SK-N-SH treated with all-trans-retinoic acid at 6 μM for 48 hours (cell line): ENCODE measurements at regions not wholly inside any gene's neighbourhood (a gene's known extent, or its start where the extent isn't known, plus 50 kb on each side); places are given as distances from the start of the nearest gene placed in this dataset.

Experiments
- ATAC-seq: fragments of 200-7000 bp; cut with Tn5 transposase; 3 replicates; pipeline ENCODE4 v1.9.1; 2020; ENCODE audit warnings: mild to moderate bottlenecking, moderate library complexity
- ARNTL ChIP-seq: fragments of 450-650 bp; formaldehyde crosslinking; IDR thresholded peaks from 2 replicates; pipeline ENCODE4 v1.5.0; 2020; ENCODE audit warnings: low read depth, mild to moderate bottlenecking, moderate library complexity, borderline replicate concordance
- BACH2 ChIP-seq: fragments of 250-450 bp; sonication (Bioruptor Pico); IDR thresholded peaks from 2 replicates; pipeline ENCODE4 v1.9.0; 2021; ENCODE audit warnings: mild to moderate bottlenecking, borderline replicate concordance
- CREB5 ChIP-seq: fragments of 250-450 bp; sonication (Bioruptor Pico); IDR thresholded peaks from 2 replicates; pipeline ENCODE4 v1.5.1; 2020; ENCODE audit warnings: low read depth, mild to moderate bottlenecking, moderate library complexity
- CSDC2 ChIP-seq: fragments of 250-450 bp; sonication (Bioruptor Pico); IDR thresholded peaks from 2 replicates; pipeline ENCODE4 v1.5.0; 2020; ENCODE audit warnings: mild to moderate bottlenecking, moderate library complexity
- CSRNP3 ChIP-seq: fragments of 250-450 bp; sonication (Bioruptor Pico); IDR thresholded peaks from 2 replicates; pipeline ENCODE4 v1.5.1; 2021; ENCODE audit warnings: mild to moderate bottlenecking, moderate library complexity
- ESRRG ChIP-seq: fragments of 250-450 bp; sonication (Bioruptor Pico); IDR thresholded peaks from 2 replicates; pipeline ENCODE4 v1.6.1; 2021; ENCODE audit warnings: mild to moderate bottlenecking
- GLIS3 ChIP-seq: fragments of 250-450 bp; sonication (Bioruptor Pico); IDR thresholded peaks from 2 replicates; pipeline ENCODE4 v1.5.0; 2020; ENCODE audit warnings: mild to moderate bottlenecking, moderate library complexity
- ISL1 ChIP-seq: fragments of 250-450 bp; sonication (Bioruptor Pico); IDR thresholded peaks from 2 replicates; pipeline ENCODE4 v2.1.2; 2022; ENCODE audit warnings: mild to moderate bottlenecking, moderate library complexity
- OSR1 ChIP-seq: fragments of 250-450 bp; sonication (Bioruptor Pico); IDR thresholded peaks from 2 replicates; pipeline ENCODE4 v1.8.0; 2022; ENCODE audit warnings: moderate library complexity, mild to moderate bottlenecking, inconsistent platforms
- PATZ1 ChIP-seq: fragments of 250-450 bp; sonication (Bioruptor Pico); IDR thresholded peaks from 2 replicates; pipeline ENCODE4 v1.8.0; 2020; ENCODE audit warnings: mild to moderate bottlenecking, moderate library complexity, borderline replicate concordance
- POU6F1 ChIP-seq: fragments of 250-450 bp; sonication (Bioruptor Pico); IDR thresholded peaks from 2 replicates; pipeline ENCODE4 v1.8.0; 2021; ENCODE audit warnings: low read depth, mild to moderate bottlenecking, moderate library complexity, borderline replicate concordance
- PPARA ChIP-seq: fragments of 250-450 bp; sonication (Bioruptor Pico); IDR thresholded peaks from 2 replicates; pipeline ENCODE4 v1.5.0; 2020; ENCODE audit warnings: mild to moderate bottlenecking, borderline replicate concordance
- RARB ChIP-seq: fragments of 250-450 bp; sonication (Bioruptor Pico); IDR thresholded peaks from 2 replicates; pipeline ENCODE4 v1.8.0; 2021; ENCODE audit warnings: mild to moderate bottlenecking, moderate library complexity
- SNAI2 ChIP-seq: fragments of 250-450 bp; sonication (Bioruptor Pico); IDR thresholded peaks from 2 replicates; pipeline ENCODE4 v1.5.0; 2020; ENCODE audit warnings: mild to moderate bottlenecking, moderate library complexity
- TCF4 ChIP-seq: fragments of 250-450 bp; sonication (Bioruptor Pico); IDR thresholded peaks from 2 replicates; pipeline ENCODE4 v1.8.0; 2021; ENCODE audit warnings: mild to moderate bottlenecking, moderate library complexity, borderline replicate concordance
- TOX ChIP-seq: fragments of 250-450 bp; sonication (Bioruptor Pico); IDR thresholded peaks from 2 replicates; pipeline ENCODE4 v1.8.0; 2021; ENCODE audit warnings: mild to moderate bottlenecking, moderate library complexity, borderline replicate concordance
- TSHZ2 ChIP-seq: fragments of 250-450 bp; sonication (Bioruptor Pico); IDR thresholded peaks from 2 replicates; pipeline ENCODE4 v1.5.0; 2020; ENCODE audit warnings: mild to moderate bottlenecking, moderate library complexity
- ZC3H10 ChIP-seq: fragments of 250-450 bp; sonication (Bioruptor Pico); IDR thresholded peaks from 2 replicates; pipeline ENCODE4 v1.5.1; 2021; ENCODE audit warnings: mild to moderate bottlenecking, moderate library complexity
- ZFP3 ChIP-seq: fragments of 250-450 bp; sonication (Bioruptor Pico); IDR thresholded peaks from 2 replicates; pipeline ENCODE4 v1.5.0; 2020; ENCODE audit warnings: mild to moderate bottlenecking, moderate library complexity
- ZFP30 ChIP-seq: fragments of 450-650 bp; formaldehyde crosslinking; IDR thresholded peaks from 2 replicates; pipeline ENCODE4 v1.5.0; 2022; ENCODE audit warnings: mild to moderate bottlenecking, moderate library complexity
- ZNF565 ChIP-seq: fragments of 450-650 bp; formaldehyde crosslinking; conservative IDR thresholded peaks from 2 replicates; pipeline ENCODE4 v1.5.0; 2020; ENCODE audit warnings: low read depth, mild to moderate bottlenecking, moderate library complexity
- ZNF70 ChIP-seq: fragments of 450-650 bp; formaldehyde crosslinking; IDR thresholded peaks from 2 replicates; pipeline ENCODE4 v1.5.0; 2020; ENCODE audit warnings: mild to moderate bottlenecking, moderate library complexity
- ZNF8 ChIP-seq: fragments of 450-650 bp; formaldehyde crosslinking; IDR thresholded peaks from 2 replicates; pipeline ENCODE4 v1.5.0; 2020; ENCODE audit warnings: mild to moderate bottlenecking, moderate library complexity

- no peak for TF ChIP-seq OSR1 (CRISPR knock-in tag)
- no peak for TF ChIP-seq ZFP3 (CRISPR knock-in tag)
- TF ChIP-seq CSDC2: no peak
- TF ChIP-seq SNAI2 (CRISPR knock-in tag): no peak
- no peak for TF ChIP-seq TSHZ2 (CRISPR knock-in tag)
- no peak for TF ChIP-seq GLIS3 (CRISPR knock-in tag)
- TF ChIP-seq ZFP30 (CRISPR knock-in tag): no peak
- TF ChIP-seq ZNF70 (CRISPR knock-in tag): no peak
- TF ChIP-seq TCF4 (CRISPR knock-in tag): no peak
- no peak for TF ChIP-seq POU6F1 (CRISPR knock-in tag)
- no peak for TF ChIP-seq CSRNP3 (CRISPR knock-in tag)
- TF ChIP-seq ESRRG: no peak
- no peak for TF ChIP-seq ZC3H10 (CRISPR knock-in tag)
- no peak for TF ChIP-seq BACH2 (CRISPR knock-in tag)
- no peak for TF ChIP-seq CREB5 (CRISPR knock-in tag)
- no peak for ATAC-seq
Measured at GRCh38 chr12:42741091-42741490, 151.5 kb upstream of the PRICKLE1 start.

- ATAC-seq: no peak
Measured at GRCh38 chr12:42737398-42737797, 147.9 kb upstream of the PRICKLE1 start.

GRCh38 chr12:42735861-42736361 lies 146.4 kb upstream of the PRICKLE1 start:
- no peak; the same call in 2 of the 3 replicates for ATAC-seq
- TF ChIP-seq OSR1 (CRISPR knock-in tag) (no peak), ZFP3 (CRISPR knock-in tag) (0 out of 2 replicates have a peak, but pooled peaks have one; percentile 15), ZNF8 (CRISPR knock-in tag) (no peak), TCF4 (CRISPR knock-in tag) (peak; percentile 16; the same call in 1 of the 2 replicates), ARNTL (CRISPR knock-in tag) (no peak), CSRNP3 (CRISPR knock-in tag) (no peak), CSDC2 (no peak), TOX (CRISPR knock-in tag) (no peak), CREB5 (CRISPR knock-in tag) (no peak), PATZ1 (CRISPR knock-in tag) (no peak), ZNF70 (CRISPR knock-in tag) (no peak), ISL1 (CRISPR knock-in tag) (peak; percentile 35; the same call in 1 of the 2 replicates), TSHZ2 (CRISPR knock-in tag) (0 out of 2 replicates have a peak, but pooled peaks have one; percentile 21), ZNF565 (CRISPR knock-in tag) (0 out of 2 replicates have a peak, but pooled peaks have one; percentile 34)
- TF ChIP-seq, all 23 proteins: peak for 5

More at GRCh38 chr12:42737398-42737797, 147.9 kb upstream of the PRICKLE1 start:
- TF ChIP-seq ZNF8 (CRISPR knock-in tag): no peak
- TF ChIP-seq PPARA: no peak
- TF ChIP-seq RARB (CRISPR knock-in tag): no peak
